Neuronal stem cell (in vitro differentiated cells): ENCODE measurements at regions not wholly inside any gene's neighbourhood (a gene's known extent, or its start where the extent isn't known, plus 50 kb on each side); places are given as distances from the start of the nearest gene placed in this dataset.

Experiments used
- DNase-seq: peaks from one replicate; pipeline ENCODE4 v3.0.0-alpha.2; 2013; ENCODE audit warnings: low spot score
- H2AFZ ChIP-seq: one replicate; pipeline ENCODE4 v1.6.1; 2013; ENCODE audit warnings: mild to moderate bottlenecking, low read length, inconsistent platforms
- H2AK5ac ChIP-seq: 2 replicates; pipeline ENCODE4 v1.6.1; 2013; ENCODE audit warnings: low read depth, mild to moderate bottlenecking, inconsistent platforms, low read length, moderate library complexity, mixed read lengths
- H2BK120ac ChIP-seq: 2 replicates; pipeline ENCODE4 v1.6.1; 2013; ENCODE audit warnings: low read depth, mild to moderate bottlenecking, inconsistent platforms, low read length, moderate library complexity, mixed read lengths
- H2BK12ac ChIP-seq: one replicate; pipeline ENCODE4 v1.6.1; 2013; ENCODE audit warnings: low read length, inconsistent platforms
- H2BK15ac ChIP-seq: 2 replicates; pipeline ENCODE4 v1.6.1; 2013; ENCODE audit warnings: mild to moderate bottlenecking, low read length, inconsistent platforms, mixed read lengths
- H2BK5ac ChIP-seq: one replicate; pipeline ENCODE4 v1.6.1; 2013; ENCODE audit warnings: inconsistent platforms, mild to moderate bottlenecking, low read length, moderate library complexity
- H3K14ac ChIP-seq: one replicate; pipeline ENCODE4 v1.6.1; 2013; ENCODE audit warnings: low read length, inconsistent platforms
- H3K18ac ChIP-seq: 2 replicates; pipeline ENCODE4 v1.6.1; 2013; ENCODE audit warnings: low read length, inconsistent platforms
- H3K23ac ChIP-seq: 2 replicates; pipeline ENCODE4 v1.6.1; 2013; ENCODE audit warnings: low read depth, mild to moderate bottlenecking, mixed read lengths, low read length, inconsistent platforms; ENCODE audit not compliant: poor library complexity
- H3K27ac ChIP-seq: replicated peaks from 3 replicates; pipeline ENCODE4 v1.5.1; 2013; ENCODE audit warnings: low read length, inconsistent platforms
- H3K27me3 ChIP-seq, 3 experiments: 2 replicates each; pipeline ENCODE4 v1.6.1; 2013; ENCODE audit warnings: low read length in 3 of 3, mild to moderate bottlenecking in 2 of 3, inconsistent platforms in 1 of 3, low read depth in 1 of 3, mixed read lengths in 1 of 3, moderate library complexity in 1 of 3; ENCODE audit not compliant: control insufficient read depth in 3 of 3, insufficient read depth in 3 of 3
- H3K36me3 ChIP-seq, 2 donors: replicated peaks in 1 of 2; 2 replicates each; pipeline ENCODE4 v1.6.1; 2013; ENCODE audit warnings: low read length in 2 of 2; ENCODE audit not compliant: control insufficient read depth in 2 of 2, insufficient read depth in 2 of 2
- H3K4ac ChIP-seq: 2 replicates; pipeline ENCODE4 v1.6.1; 2013; ENCODE audit warnings: inconsistent platforms, mild to moderate bottlenecking, low read length, moderate library complexity
- H3K4me1 ChIP-seq, 2 donors: 1 replicate in 1 of 2; 2 replicates in 1 of 2; pipeline ENCODE4 v1.6.1; 2013; ENCODE audit warnings: low read length in 2 of 2, low read depth in 1 of 2; ENCODE audit not compliant: control insufficient read depth in 2 of 2, insufficient read depth in 1 of 2
- H3K4me2 ChIP-seq: one replicate; pipeline ENCODE4 v1.6.1; 2013; ENCODE audit warnings: mild to moderate bottlenecking, low read length, inconsistent platforms; ENCODE audit not compliant: insufficient read depth, poor library complexity, severe bottlenecking
- H3K4me3 ChIP-seq, 2 donors: 2 replicates each; pipeline ENCODE4 v1.5.1; 2013; ENCODE audit warnings: low read length in 2 of 2, mild to moderate bottlenecking in 2 of 2, inconsistent platforms in 1 of 2, moderate library complexity in 1 of 2
- H3K79me1 ChIP-seq: one replicate; pipeline ENCODE4 v1.6.1; 2013; ENCODE audit warnings: low read depth, mild to moderate bottlenecking, inconsistent platforms, low read length, moderate library complexity
- H3K9ac ChIP-seq: one replicate; pipeline ENCODE4 v1.6.1; 2013; ENCODE audit warnings: mild to moderate bottlenecking, low read depth, low read length, inconsistent platforms; ENCODE audit not compliant: poor library complexity
- H3K9me3 ChIP-seq, 2 donors: replicated peaks in 1 of 2; 2 replicates each; pipeline versions ENCODE3 to v1.6.1; 2013; ENCODE audit warnings: low read length in 2 of 2, mild to moderate bottlenecking in 2 of 2, inconsistent platforms in 1 of 2, low read depth in 1 of 2, mixed read lengths in 1 of 2, moderate library complexity in 1 of 2; ENCODE audit not compliant: control insufficient read depth in 2 of 2, insufficient read depth in 1 of 2
- H4K8ac ChIP-seq: one replicate; pipeline ENCODE4 v1.6.1; 2013; ENCODE audit warnings: low read depth, mild to moderate bottlenecking, inconsistent platforms, low read length, moderate library complexity
- H4K91ac ChIP-seq: one replicate; pipeline ENCODE4 v1.6.1; 2013; ENCODE audit warnings: low read length, low read depth, mild to moderate bottlenecking, inconsistent platforms; ENCODE audit not compliant: poor library complexity
- WGBS, 2 donors: extraction: QIAGEN DNeasy Blood & Tissue Kit; methylation state at CpG; one replicate each; pipeline ENCODE4 v1.1.7; 2013; ENCODE audit warnings: missing lambda C conversion rate in 2 of 2, mixed read lengths in 1 of 2; ENCODE audit not compliant: insufficient read length in 2 of 2, insufficient replicate concordance in 1 of 2; ENCODE audit errors: extremely low coverage in 2 of 2; 5-methylcytosine and 5-hydroxymethylcytosine counted together

GRCh38 chr5:74074111-74074510 is 448.1 kb downstream of the ARHGEF28 start:
- H3K4me2 ChIP-seq = no peak overlapping the region
- no peak overlapping the region for H3K18ac ChIP-seq
- H3K4ac ChIP-seq = no peak overlapping the region
- peaks cover 0 to 17% (median 0%) of the 10 kb centered on the region in 3 experiments for H3K27me3 ChIP-seq
- no peak overlapping the region for H4K91ac ChIP-seq
- H3K79me1 ChIP-seq = no peaks in the 10 kb centered on the region
- H3K9ac ChIP-seq = no peak overlapping the region
- no CpG with 5 or more reads among the region's 7 CpGs for WGBS, 2 donors
- no peak overlapping the region for H2BK12ac ChIP-seq
- no peak overlapping the region for H2BK15ac ChIP-seq
- no peaks in the 10 kb centered on the region for H3K36me3 ChIP-seq
- H2BK5ac ChIP-seq = no peak overlapping the region
- H2AFZ ChIP-seq = no peak overlapping the region
- no peak overlapping the region for H3K14ac ChIP-seq
- H3K4me1 ChIP-seq = peaks cover 15 to 19% of the 10 kb centered on the region in 2 donors
- no peak overlapping the region for H3K27ac ChIP-seq
- H3K4me3 ChIP-seq = no peak overlapping the region
- DNase-seq = no peak
- no peak overlapping the region for H2BK120ac ChIP-seq
- no peak overlapping the region for H3K23ac ChIP-seq
- no peaks in the 10 kb centered on the region for H3K9me3 ChIP-seq
- no peak overlapping the region for H2AK5ac ChIP-seq
- no peak overlapping the region for H4K8ac ChIP-seq

GRCh38 chr5:74073257-74073656 is 447.3 kb downstream of the ARHGEF28 start:
- Histone ChIP-seq H3K79me1 (no peaks in the 10 kb centered on the region), H2BK12ac (no peak overlapping the region), H3K9me3 (no peaks in the 10 kb centered on the region), H3K4ac (no peak overlapping the region), H2BK5ac (no peak overlapping the region), H3K18ac (no peak overlapping the region), H3K36me3 (no peaks in the 10 kb centered on the region), H2AFZ (no peak overlapping the region), H3K4me1 (peaks cover 15 to 19% of the 10 kb centered on the region in 2 donors), H3K4me3 (no peak overlapping the region), H3K14ac (no peak overlapping the region), H2BK15ac (no peak overlapping the region), H3K27me3 (peaks cover 0 to 9% (median 0%) of the 10 kb centered on the region in 3 experiments), H3K27ac (no peak overlapping the region), H4K8ac (no peak overlapping the region), H3K9ac (no peak overlapping the region), H3K23ac (no peak overlapping the region), H2BK120ac (no peak overlapping the region), H3K4me2 (no peak overlapping the region), H2AK5ac (no peak overlapping the region), H4K91ac (no peak overlapping the region)
- no peak for DNase-seq
- WGBS, 2 donors = no CpG with 5 or more reads among the region's 2 CpGs

GRCh38 chr5:74072646-74073045 is 446.6 kb downstream of the ARHGEF28 start:
- no peak overlapping the region for H3K14ac ChIP-seq
- no peak overlapping the region for H2BK5ac ChIP-seq
- H3K9me3 ChIP-seq = no peaks in the 10 kb centered on the region
- H2BK15ac ChIP-seq = no peak overlapping the region
- H3K27ac ChIP-seq = no peak overlapping the region
- H3K4me1 ChIP-seq = peaks cover 15 to 19% of the 10 kb centered on the region in 2 donors
- no peak overlapping the region for H2AK5ac ChIP-seq
- no peak overlapping the region for H4K8ac ChIP-seq
- no peak overlapping the region for H3K18ac ChIP-seq
- no peak for DNase-seq
- no peak overlapping the region for H3K4me3 ChIP-seq
- H3K23ac ChIP-seq = no peak overlapping the region
- no peak overlapping the region for H3K9ac ChIP-seq
- H2AFZ ChIP-seq = no peak overlapping the region
- H3K36me3 ChIP-seq = no peaks in the 10 kb centered on the region
- H3K79me1 ChIP-seq = no peaks in the 10 kb centered on the region
- no peak overlapping the region for H3K4me2 ChIP-seq
- no peak overlapping the region for H4K91ac ChIP-seq
- WGBS, 2 donors = no CpG with 5 or more reads among the region's 1 CpG
- H2BK12ac ChIP-seq = no peak overlapping the region
- H3K27me3 ChIP-seq = peaks cover 0 to 4% (median 0%) of the 10 kb centered on the region in 3 experiments
- no peak overlapping the region for H2BK120ac ChIP-seq
- no peak overlapping the region for H3K4ac ChIP-seq

- no peaks in the 10 kb centered on the region for H3K36me3 ChIP-seq
Measured at GRCh38 chr5:74070766-74071165, 444.8 kb downstream of the ARHGEF28 start.

More at GRCh38 chr5:74070766-74071165, 444.8 kb downstream of the ARHGEF28 start:
- Histone ChIP-seq H3K18ac (no peak overlapping the region), H3K27ac (no peak overlapping the region), H3K4me1 (peaks cover 7 to 9% of the 10 kb centered on the region in 2 donors), H3K4me2 (no peak overlapping the region), H3K27me3 (peaks cover 0 to 4% (median 0%) of the 10 kb centered on the region in 3 experiments), H2BK15ac (no peak overlapping the region), H2BK12ac (no peak overlapping the region), H4K8ac (no peak overlapping the region), H3K4ac (no peak overlapping the region), H2BK120ac (no peak overlapping the region), H3K4me3 (no peak overlapping the region), H3K23ac (no peak overlapping the region), H2BK5ac (no peak overlapping the region), H4K91ac (no peak overlapping the region), H3K9me3 (no peaks in the 10 kb centered on the region), H3K9ac (no peak overlapping the region), H2AK5ac (no peak overlapping the region), H2AFZ (no peak overlapping the region), H3K79me1 (no peaks in the 10 kb centered on the region), H3K14ac (no peak overlapping the region)
- no CpG with 5 or more reads among the region's 3 CpGs for WGBS, 2 donors
- DNase-seq = no peak
